ENCODE measurements at regions not wholly inside any gene's neighbourhood (a gene's known extent, or its start where the extent isn't known, plus 50 kb on each side); places are given as distances from the start of the nearest gene placed in this dataset.

DNA sequence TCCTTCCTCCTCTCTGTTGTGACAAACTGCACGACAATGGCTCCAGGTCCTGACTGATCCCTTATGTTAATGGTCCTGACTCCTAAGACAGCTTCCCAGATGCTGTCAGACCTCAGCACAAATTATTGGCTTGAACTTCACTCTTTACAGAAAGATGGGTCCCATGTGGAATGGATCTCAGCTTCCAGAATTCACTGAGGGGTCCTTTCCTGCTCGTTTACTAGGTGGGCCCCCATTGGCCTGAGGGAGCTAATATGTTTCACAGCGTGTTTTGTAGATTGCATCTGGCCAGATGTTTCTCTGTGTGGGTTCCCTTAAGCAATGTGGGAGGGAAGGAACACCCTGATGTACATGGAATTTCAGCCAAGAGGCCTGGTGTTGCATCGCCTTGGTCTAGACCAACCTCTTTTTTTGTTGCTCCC lies 826.6 kb downstream of the MAFB start:
- TF ChIP-seq, protein P1, sequence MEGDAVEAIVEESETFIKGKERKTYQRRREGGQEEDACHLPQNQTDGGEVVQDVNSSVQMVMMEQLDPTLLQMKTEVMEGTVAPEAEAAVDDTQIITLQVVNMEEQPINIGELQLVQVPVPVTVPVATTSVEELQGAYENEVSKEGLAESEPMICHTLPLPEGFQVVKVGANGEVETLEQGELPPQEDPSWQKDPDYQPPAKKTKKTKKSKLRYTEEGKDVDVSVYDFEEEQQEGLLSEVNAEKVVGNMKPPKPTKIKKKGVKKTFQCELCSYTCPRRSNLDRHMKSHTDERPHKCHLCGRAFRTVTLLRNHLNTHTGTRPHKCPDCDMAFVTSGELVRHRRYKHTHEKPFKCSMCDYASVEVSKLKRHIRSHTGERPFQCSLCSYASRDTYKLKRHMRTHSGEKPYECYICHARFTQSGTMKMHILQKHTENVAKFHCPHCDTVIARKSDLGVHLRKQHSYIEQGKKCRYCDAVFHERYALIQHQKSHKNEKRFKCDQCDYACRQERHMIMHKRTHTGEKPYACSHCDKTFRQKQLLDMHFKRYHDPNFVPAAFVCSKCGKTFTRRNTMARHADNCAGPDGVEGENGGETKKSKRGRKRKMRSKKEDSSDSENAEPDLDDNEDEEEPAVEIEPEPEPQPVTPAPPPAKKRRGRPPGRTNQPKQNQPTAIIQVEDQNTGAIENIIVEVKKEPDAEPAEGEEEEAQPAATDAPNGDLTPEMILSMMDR (IDR thresholded peaks at IDR 0.05; ENCODE audit: low read depth, low read length), result no peak
- POLR2A ChIA-PET, result no interaction called here
- no peaks in the 10 kb centered on the region for H3K9me3 ChIP-seq (ENCODE audit: control insufficient read depth, insufficient read depth, low read length)
- no peak for DNase-seq (ENCODE audit: low read depth, low spot score)
- no peak overlapping the region for H3K27ac ChIP-seq (ENCODE audit: low read depth, low read length)
- no peaks in the 10 kb centered on the region for H3K27me3 ChIP-seq (ENCODE audit: control insufficient read depth, insufficient read depth, low read length)
- H3K4me3 ChIP-seq (ENCODE audit: low read depth, low read length), result no peak overlapping the region
- CTCF ChIA-PET, result interaction anchor here (0.7 to 3.2 kb wide), 3 partner anchors 11 to 37 kb away, joined by 3 to 19 read pairs (median 5); no protein-coding TSS in a partner anchor

DNA sequence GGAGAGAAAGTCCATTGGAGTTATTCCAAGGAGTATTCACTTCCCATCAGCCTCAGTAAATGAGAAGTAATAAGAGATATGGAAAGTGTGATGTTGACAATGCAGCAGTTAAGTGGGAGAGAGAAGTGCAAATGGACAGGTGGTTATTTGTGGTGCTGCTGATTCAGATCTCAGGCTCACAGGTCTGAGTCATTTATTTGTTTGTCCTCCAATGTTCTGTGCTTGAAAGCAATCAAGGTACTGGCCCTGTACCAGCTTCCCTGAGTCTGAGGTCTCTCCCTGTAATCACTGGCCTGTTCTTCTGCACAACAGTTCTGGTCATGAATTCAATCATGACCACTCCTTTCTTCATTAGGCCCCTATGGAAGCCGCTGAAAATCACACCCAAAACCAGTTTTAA lies 827.7 kb downstream of the MAFB start:
- Histone ChIP-seq H3K4me3 (ENCODE audit: low read depth, low read length) (no peak overlapping the region), H3K27me3 (ENCODE audit: control insufficient read depth, insufficient read depth, low read length) (no peaks in the 10 kb centered on the region), H3K9me3 (ENCODE audit: control insufficient read depth, insufficient read depth, low read length) (no peaks in the 10 kb centered on the region), H3K27ac (ENCODE audit: low read depth, low read length) (no peak overlapping the region)
- DNase-seq (ENCODE audit: low read depth, low spot score), result no peak
- ChIA-PET POLR2A (no interaction called here), CTCF (interaction anchor here (1.0 to 4.0 kb wide), 2 partner anchors 10 to 12 kb away, joined by 3 to 19 read pairs; no protein-coding TSS in a partner anchor)
- TF ChIP-seq, protein P1 (IDR thresholded peaks at IDR 0.05; ENCODE audit: low read depth, low read length), result no peak

DNA sequence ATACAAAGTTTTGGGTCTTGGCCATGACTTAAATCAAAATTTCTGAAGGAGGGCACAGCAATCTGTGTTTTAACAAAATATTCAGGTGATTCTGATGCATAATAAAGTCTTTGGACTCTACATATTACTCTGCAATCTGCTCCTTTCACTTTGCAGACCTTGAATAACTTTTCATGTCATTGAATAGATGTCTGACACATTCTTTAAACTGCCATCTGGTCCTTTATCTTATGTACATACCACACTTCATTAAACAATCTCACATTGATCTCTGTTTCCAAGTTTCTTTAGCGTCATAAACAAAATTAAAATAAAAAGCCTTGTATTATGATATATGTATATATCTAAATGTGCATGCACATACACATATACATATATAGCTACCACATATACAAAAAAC lies 831.2 kb downstream of the MAFB start:
- TF ChIP-seq, protein P1 (IDR thresholded peaks at IDR 0.05; ENCODE audit: low read depth, low read length), result no peak
- no peaks in the 10 kb centered on the region for H3K9me3 ChIP-seq (ENCODE audit: control insufficient read depth, insufficient read depth, low read length)
- ChIA-PET POLR2A (no interaction called here), CTCF (interaction anchor here (0.6 to 4.0 kb wide), 2 partner anchors 16 to 26 kb away, joined by 5 to 19 read pairs; no protein-coding TSS in a partner anchor)
- no peak for DNase-seq (ENCODE audit: low read depth, low spot score)
- no peak overlapping the region for H3K4me3 ChIP-seq (ENCODE audit: low read depth, low read length)
- no peak overlapping the region for H3K27ac ChIP-seq (ENCODE audit: low read depth, low read length)
- H3K27me3 ChIP-seq (ENCODE audit: control insufficient read depth, insufficient read depth, low read length), result no peaks in the 10 kb centered on the region

DNA sequence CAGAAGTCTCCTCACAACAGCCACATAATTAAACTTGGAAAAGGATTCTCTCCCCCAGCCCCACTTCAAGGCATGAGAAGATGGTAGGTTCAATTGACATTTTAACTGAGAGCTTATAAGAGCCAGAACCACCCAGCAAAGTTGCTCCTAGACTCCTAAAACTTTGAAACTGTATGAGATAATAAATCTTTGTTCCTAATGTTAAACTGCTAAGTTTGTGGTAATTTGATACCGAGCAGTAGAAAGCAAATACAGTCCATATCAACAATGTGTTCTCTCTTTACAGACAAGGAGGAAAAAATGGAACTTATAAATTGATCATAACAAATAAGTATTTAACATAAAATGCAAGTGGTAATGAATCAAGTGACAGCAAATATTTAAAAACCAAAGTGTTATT lies 831.8 kb downstream of the MAFB start:
- Histone ChIP-seq H3K4me3 (ENCODE audit: low read depth, low read length) (no peak overlapping the region), H3K27me3 (ENCODE audit: control insufficient read depth, insufficient read depth, low read length) (no peaks in the 10 kb centered on the region), H3K9me3 (ENCODE audit: control insufficient read depth, insufficient read depth, low read length) (no peaks in the 10 kb centered on the region), H3K27ac (ENCODE audit: low read depth, low read length) (no peak overlapping the region)
- TF ChIP-seq, protein P1 (IDR thresholded peaks at IDR 0.05; ENCODE audit: low read depth, low read length), result no peak
- no peak for DNase-seq (ENCODE audit: low read depth, low spot score)
- ChIA-PET CTCF (interaction anchor here (2.9 kb wide), 1 partner anchor 17 kb away, joined by 17 read pairs; no protein-coding TSS in a partner anchor), POLR2A (no interaction called here)

DNA sequence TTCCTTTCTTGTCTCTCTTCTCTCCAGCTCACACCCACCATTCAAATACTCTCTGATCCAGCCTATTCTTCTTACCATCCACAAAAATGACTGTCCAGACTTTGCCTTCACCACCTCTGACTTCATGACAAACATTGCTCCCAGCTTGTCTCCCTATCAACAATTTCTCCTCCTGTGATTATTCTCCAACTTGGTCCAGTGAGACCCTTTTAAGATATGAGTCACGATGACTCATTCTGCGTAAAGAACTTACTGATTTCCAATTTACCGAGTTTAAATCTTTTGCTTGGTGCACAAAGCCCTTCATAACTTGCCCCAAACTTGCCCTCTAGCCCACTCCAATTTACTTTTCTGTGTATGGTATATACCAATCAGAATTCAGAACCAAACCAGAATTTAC lies 833.2 kb downstream of the MAFB start:
- Histone ChIP-seq H3K9me3 (ENCODE audit: control insufficient read depth, insufficient read depth, low read length) (no peaks in the 10 kb centered on the region), H3K27ac (ENCODE audit: low read depth, low read length) (no peak overlapping the region), H3K27me3 (ENCODE audit: control insufficient read depth, insufficient read depth, low read length) (no peaks in the 10 kb centered on the region), H3K4me3 (ENCODE audit: low read depth, low read length) (no peak overlapping the region)
- ChIA-PET POLR2A (no interaction called here), CTCF (interaction anchor here (2.9 kb wide), 1 partner anchor 18 kb away, joined by 17 read pairs; no protein-coding TSS in a partner anchor)
- DNase-seq (ENCODE audit: low read depth, low spot score), result no peak
- TF ChIP-seq, protein P1 (IDR thresholded peaks at IDR 0.05; ENCODE audit: low read depth, low read length), result no peak

All from AG04450 (cell line).